Transverse colon (tissue), 4 donors: ENCODE measurements at regions not wholly inside any gene's neighbourhood (a gene's known extent, or its start where the extent isn't known, plus 50 kb on each side); places are given as distances from the start of the nearest gene placed in this dataset.

Source experiments
- EP300 ChIP-seq: sonication (generic); formaldehyde crosslinking; IDR thresholded peaks from one replicate; pipeline ENCODE4 v1.6.1; 2017; ENCODE audit warnings: antibody characterized with exemption, low read depth
- POLR2A ChIP-seq: fragments of 450-650 bp; IDR thresholded peaks from one replicate; pipeline ENCODE4 v1.6.1; 2016; ENCODE audit warnings: antibody characterized with exemption, mild to moderate bottlenecking, moderate library complexity
- POLR2AphosphoS5 ChIP-seq, 3 donors: sonication (generic); formaldehyde crosslinking; IDR thresholded peaks; one replicate each; pipeline ENCODE4 v1.6.1; 2016; ENCODE audit warnings: antibody characterized with exemption in 3 of 3
- TF ChIP-seq, protein P1 (sequence below), 5 experiments: fragments of 200-600 bp in 3 of 5; fragments of 450-650 bp in 2 of 5; sonication (generic) in 3 of 5; IDR thresholded peaks; 1 replicate in 2 of 5; 2 replicates in 3 of 5; pipeline ENCODE4 v1.5.1; 2016 to 2017; ENCODE audit warnings: antibody characterized with exemption in 5 of 5, inconsistent platforms in 3 of 5, mild to moderate bottlenecking in 2 of 5, moderate library complexity in 1 of 5

DNA sequence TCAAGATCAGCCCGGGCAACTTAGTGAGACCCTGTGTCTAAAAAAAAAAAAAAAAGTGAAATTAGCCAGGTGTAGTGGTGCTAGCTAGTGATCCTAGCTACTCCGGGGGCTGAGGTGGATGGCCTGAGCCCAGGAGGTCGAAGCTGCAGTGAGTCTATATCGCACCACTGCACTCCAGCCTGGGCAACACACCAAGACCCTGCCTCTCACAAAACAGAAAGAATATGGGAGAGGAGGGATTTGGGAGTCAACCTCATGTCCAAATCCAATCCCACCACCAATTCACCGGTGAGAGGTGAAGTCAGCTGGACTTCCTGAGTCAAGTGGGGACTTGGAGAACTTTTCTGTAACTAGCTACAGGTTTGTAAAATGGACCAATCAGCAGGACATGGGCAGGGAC, 80.5 kb upstream of the MFGE8 start:
- TF ChIP-seq, protein P1, sequence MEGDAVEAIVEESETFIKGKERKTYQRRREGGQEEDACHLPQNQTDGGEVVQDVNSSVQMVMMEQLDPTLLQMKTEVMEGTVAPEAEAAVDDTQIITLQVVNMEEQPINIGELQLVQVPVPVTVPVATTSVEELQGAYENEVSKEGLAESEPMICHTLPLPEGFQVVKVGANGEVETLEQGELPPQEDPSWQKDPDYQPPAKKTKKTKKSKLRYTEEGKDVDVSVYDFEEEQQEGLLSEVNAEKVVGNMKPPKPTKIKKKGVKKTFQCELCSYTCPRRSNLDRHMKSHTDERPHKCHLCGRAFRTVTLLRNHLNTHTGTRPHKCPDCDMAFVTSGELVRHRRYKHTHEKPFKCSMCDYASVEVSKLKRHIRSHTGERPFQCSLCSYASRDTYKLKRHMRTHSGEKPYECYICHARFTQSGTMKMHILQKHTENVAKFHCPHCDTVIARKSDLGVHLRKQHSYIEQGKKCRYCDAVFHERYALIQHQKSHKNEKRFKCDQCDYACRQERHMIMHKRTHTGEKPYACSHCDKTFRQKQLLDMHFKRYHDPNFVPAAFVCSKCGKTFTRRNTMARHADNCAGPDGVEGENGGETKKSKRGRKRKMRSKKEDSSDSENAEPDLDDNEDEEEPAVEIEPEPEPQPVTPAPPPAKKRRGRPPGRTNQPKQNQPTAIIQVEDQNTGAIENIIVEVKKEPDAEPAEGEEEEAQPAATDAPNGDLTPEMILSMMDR (IDR thresholded peaks at IDR 0.05) = no peak
- TF ChIP-seq POLR2A (no peak), EP300 (no peak), POLR2AphosphoS5 (IDR thresholded peaks at IDR 0.05) (no peak)
